ENCODE measurements at regions not wholly inside any gene's neighbourhood (a gene's known extent, or its start where the extent isn't known, plus 50 kb on each side); places are given as distances from the start of the nearest gene placed in this dataset.

DNA sequence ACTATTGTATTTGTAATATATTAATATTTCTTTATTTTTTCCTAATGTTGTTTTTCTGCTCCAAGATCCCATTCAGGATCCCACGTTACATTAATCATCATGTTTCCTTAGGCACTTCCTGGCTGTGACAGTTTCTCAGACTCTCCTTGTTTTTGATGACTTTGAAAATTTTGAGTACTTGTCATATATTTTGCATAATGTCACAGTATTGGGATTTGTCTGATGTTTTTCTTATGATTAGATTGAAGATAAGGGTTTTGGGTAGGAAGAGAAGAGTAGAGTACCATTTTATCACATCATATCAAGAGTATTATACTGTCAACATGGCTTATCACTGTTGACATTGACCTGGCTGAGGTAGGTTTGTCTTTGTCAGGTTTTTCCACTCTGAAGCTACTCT is 146.3 kb upstream of the TPK1 start:
- DNase-seq (no peak), ATAC-seq (ENCODE audit: insufficient read depth, low FRiP score) (no peak)
- no peaks in the 10 kb centered on the region for H3K4me1 ChIP-seq (ENCODE audit: control insufficient read depth in 5 of 5, insufficient read depth in 5 of 5, low read length in 5 of 5)
- no peak overlapping the region for H3K27ac ChIP-seq (ENCODE audit: low read depth in 1 of 2, low read length in 1 of 2)
- H3K27me3 ChIP-seq (ENCODE audit: control insufficient read depth in 3 of 3, insufficient read depth in 3 of 3, low read length in 2 of 3), result no peaks in the 10 kb centered on the region
- H3K4me3 ChIP-seq, result no peak overlapping the region
- TF ChIP-seq, protein P1, sequence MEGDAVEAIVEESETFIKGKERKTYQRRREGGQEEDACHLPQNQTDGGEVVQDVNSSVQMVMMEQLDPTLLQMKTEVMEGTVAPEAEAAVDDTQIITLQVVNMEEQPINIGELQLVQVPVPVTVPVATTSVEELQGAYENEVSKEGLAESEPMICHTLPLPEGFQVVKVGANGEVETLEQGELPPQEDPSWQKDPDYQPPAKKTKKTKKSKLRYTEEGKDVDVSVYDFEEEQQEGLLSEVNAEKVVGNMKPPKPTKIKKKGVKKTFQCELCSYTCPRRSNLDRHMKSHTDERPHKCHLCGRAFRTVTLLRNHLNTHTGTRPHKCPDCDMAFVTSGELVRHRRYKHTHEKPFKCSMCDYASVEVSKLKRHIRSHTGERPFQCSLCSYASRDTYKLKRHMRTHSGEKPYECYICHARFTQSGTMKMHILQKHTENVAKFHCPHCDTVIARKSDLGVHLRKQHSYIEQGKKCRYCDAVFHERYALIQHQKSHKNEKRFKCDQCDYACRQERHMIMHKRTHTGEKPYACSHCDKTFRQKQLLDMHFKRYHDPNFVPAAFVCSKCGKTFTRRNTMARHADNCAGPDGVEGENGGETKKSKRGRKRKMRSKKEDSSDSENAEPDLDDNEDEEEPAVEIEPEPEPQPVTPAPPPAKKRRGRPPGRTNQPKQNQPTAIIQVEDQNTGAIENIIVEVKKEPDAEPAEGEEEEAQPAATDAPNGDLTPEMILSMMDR (IDR thresholded peaks at IDR 0.05; ENCODE audit: control extremely low read depth, extremely low read depth), result no peak
- WGBS, 2 donors, result 33 to 81% methylated on average over 1 of the region's 1 CpG
- no peak overlapping the region for H3K9ac ChIP-seq (ENCODE audit: insufficient read depth in 1 of 2, low read length in 2 of 2)
- peaks cover 0 to 3% (median 0%) of the 10 kb centered on the region in 4 donors for H3K9me3 ChIP-seq (ENCODE audit: control insufficient read depth in 4 of 4, insufficient read depth in 3 of 4, low read length in 3 of 4)
- no peaks in the 10 kb centered on the region for H3K36me3 ChIP-seq (ENCODE audit: control insufficient read depth in 4 of 4, insufficient read depth in 4 of 4, low read length in 4 of 4)

DNA sequence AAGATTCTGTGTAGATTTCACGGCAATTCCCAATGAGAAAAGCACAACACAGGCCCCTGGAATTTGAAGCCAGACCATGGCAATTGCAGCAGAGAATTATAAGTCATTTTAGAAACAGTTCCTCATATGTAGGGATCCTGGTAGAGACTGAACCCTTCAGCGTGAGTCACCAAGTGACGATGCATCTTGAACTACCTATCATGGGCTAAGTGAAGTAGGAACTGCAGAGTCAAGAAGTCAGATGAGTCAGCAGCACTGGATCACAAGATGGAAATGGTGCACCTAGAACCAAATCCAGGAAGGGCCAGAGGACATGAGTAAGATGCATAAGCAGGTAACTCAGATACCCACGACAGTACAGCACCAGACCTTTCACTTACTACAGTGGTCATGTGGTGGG is 140.0 kb upstream of the TPK1 start:
- TF ChIP-seq, protein P1 (IDR thresholded peaks at IDR 0.05; ENCODE audit: control extremely low read depth, extremely low read depth), result no peak
- Histone ChIP-seq H3K36me3 (ENCODE audit: control insufficient read depth in 4 of 4, insufficient read depth in 4 of 4, low read length in 4 of 4) (no peaks in the 10 kb centered on the region), H3K4me1 (ENCODE audit: control insufficient read depth in 5 of 5, insufficient read depth in 5 of 5, low read length in 5 of 5) (no peaks in the 10 kb centered on the region), H3K27me3 (ENCODE audit: control insufficient read depth in 3 of 3, insufficient read depth in 3 of 3, low read length in 2 of 3) (no peaks in the 10 kb centered on the region), H3K9ac (ENCODE audit: insufficient read depth in 1 of 2, low read length in 2 of 2) (no peak overlapping the region), H3K27ac (ENCODE audit: low read depth in 1 of 2, low read length in 1 of 2) (no peak overlapping the region), H3K4me3 (no peak overlapping the region), H3K9me3 (ENCODE audit: control insufficient read depth in 4 of 4, insufficient read depth in 3 of 4, low read length in 3 of 4) (peaks cover 0 to 5% (median 0%) of the 10 kb centered on the region in 4 donors)
- ATAC-seq (ENCODE audit: insufficient read depth, low FRiP score), result no peak
- no peak for DNase-seq
- 69% methylated on average over 4 of the region's 4 CpGs for WGBS, 2 donors

DNA sequence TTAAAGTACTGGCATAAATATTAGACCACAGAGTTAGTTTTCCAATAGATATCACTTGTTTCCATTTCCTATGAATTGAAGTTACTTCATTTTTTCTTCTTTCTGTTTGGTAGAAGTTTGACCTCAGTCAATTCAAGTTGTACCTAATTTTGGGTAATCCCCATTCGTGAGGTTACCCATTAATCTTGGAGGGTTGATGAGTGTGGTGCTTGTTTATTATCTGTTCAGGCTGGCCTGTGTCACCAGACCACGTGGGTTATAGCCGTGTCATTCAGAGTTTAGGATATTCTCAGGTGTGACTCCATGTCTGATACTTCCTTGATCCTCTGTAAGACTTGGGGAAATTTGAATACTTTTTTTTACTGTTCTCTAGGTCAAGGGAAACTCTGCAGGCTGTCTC is 133.9 kb upstream of the TPK1 start:
- ATAC-seq (ENCODE audit: insufficient read depth, low FRiP score), result no peak
- 76 to 80% methylated on average over 3 of the region's 3 CpGs for WGBS, 2 donors
- H3K36me3 ChIP-seq (ENCODE audit: control insufficient read depth in 4 of 4, insufficient read depth in 4 of 4, low read length in 4 of 4), result no peaks in the 10 kb centered on the region
- H3K9me3 ChIP-seq (ENCODE audit: control insufficient read depth in 4 of 4, insufficient read depth in 3 of 4, low read length in 3 of 4), result no peaks in the 10 kb centered on the region
- H3K4me1 ChIP-seq (ENCODE audit: control insufficient read depth in 5 of 5, insufficient read depth in 5 of 5, low read length in 5 of 5), result no peaks in the 10 kb centered on the region
- no peak overlapping the region for H3K27ac ChIP-seq (ENCODE audit: low read depth in 1 of 2, low read length in 1 of 2)
- H3K9ac ChIP-seq (ENCODE audit: insufficient read depth in 1 of 2, low read length in 2 of 2), result no peak overlapping the region
- no peak for DNase-seq
- H3K27me3 ChIP-seq (ENCODE audit: control insufficient read depth in 3 of 3, insufficient read depth in 3 of 3, low read length in 2 of 3), result no peaks in the 10 kb centered on the region
- TF ChIP-seq, protein P1 (IDR thresholded peaks at IDR 0.05; ENCODE audit: control extremely low read depth, extremely low read depth), result no peak
- no peak overlapping the region for H3K4me3 ChIP-seq

DNA sequence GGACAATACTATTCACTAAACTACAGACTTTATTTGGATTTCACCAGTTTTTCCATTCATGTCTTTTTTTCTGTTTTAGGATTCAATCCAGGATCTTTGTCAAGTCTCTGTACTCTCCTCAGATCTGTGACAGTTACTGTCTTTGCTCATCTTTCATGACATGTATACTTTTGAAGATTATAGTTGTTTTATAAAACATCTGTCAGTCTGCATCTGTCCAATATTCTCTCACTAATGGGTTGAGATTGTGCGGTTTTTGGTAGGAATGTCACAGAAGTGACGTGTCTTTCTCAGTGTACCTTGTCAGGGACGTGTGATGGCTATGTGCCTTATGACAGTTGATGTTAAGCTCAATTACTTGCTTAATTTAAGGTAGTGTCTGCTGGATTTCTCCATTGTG is 124.9 kb upstream of the TPK1 start:
- H3K36me3 ChIP-seq (ENCODE audit: control insufficient read depth in 4 of 4, insufficient read depth in 4 of 4, low read length in 4 of 4), result no peaks in the 10 kb centered on the region

More for the DNA sequence above, 124.9 kb upstream of the TPK1 start:
- TF ChIP-seq, protein P1 (IDR thresholded peaks at IDR 0.05; ENCODE audit: control extremely low read depth, extremely low read depth), result no peak
- H3K27me3 ChIP-seq (ENCODE audit: control insufficient read depth in 3 of 3, insufficient read depth in 3 of 3, low read length in 2 of 3), result no peaks in the 10 kb centered on the region
- no peaks in the 10 kb centered on the region for H3K4me1 ChIP-seq (ENCODE audit: control insufficient read depth in 5 of 5, insufficient read depth in 5 of 5, low read length in 5 of 5)
- H3K4me3 ChIP-seq, result no peak overlapping the region
- no peak overlapping the region for H3K9ac ChIP-seq (ENCODE audit: insufficient read depth in 1 of 2, low read length in 2 of 2)
- no peak for DNase-seq
- ATAC-seq (ENCODE audit: insufficient read depth, low FRiP score), result no peak
- no peaks in the 10 kb centered on the region for H3K9me3 ChIP-seq (ENCODE audit: control insufficient read depth in 4 of 4, insufficient read depth in 3 of 4, low read length in 3 of 4)
- WGBS, 2 donors, result 86 to 88% methylated on average over 3 of the region's 3 CpGs
- no peak overlapping the region for H3K27ac ChIP-seq (ENCODE audit: low read depth in 1 of 2, low read length in 1 of 2)

Measured in lung (tissue), 11 donors.